ENCODE measurements at regions not wholly inside any gene's neighbourhood (a gene's known extent, or its start where the extent isn't known, plus 50 kb on each side); places are given as distances from the start of the nearest gene placed in this dataset.

DNA sequence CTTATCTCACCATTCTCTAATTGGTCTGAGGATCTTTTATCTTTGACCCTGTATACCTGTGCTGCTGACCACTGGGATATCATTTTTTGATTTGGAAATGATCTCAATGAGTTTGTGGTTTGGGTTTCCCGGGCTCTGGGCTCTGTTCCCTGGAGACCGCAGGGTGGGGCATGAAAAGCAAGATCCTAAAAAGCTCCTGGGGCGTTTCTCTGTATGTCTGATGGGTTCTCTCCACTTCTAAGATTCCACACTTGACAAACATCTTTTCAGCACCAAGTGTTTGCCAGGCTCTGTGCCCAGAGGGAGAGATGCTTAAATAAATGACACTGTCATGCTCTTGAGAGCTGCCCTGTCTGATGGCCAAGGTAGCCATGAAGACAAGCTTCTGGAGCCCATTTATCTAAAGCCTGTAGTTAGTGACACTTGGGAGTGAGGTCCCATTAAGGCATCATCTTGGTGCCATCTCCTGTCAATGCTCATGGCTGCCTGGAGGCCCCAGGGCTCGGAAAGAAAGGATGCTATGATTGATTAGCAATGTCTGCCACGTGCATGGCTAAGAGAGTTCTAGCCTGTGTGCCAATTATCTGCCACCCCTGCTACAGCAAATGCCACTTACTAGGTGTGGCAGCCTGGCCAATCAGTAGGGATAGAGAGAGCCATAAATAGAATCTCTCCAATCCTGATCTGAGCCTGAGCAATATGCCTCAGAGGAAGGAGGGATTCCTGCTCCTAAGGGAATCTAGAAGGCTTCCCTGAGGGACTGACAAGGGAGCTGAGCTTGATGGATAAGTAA lies 531.6 kb downstream of the MN1 start:
- Mint-ChIP-seq H3K27me3 (peaks cover 15% of the 10 kb centered on the region), H3K27ac (no peak overlapping the region), H3K4me1 (no peaks in the 10 kb centered on the region), H3K4me3 (no peak overlapping the region), H3K9me3 (ENCODE audit: insufficient read depth) (no peaks in the 10 kb centered on the region)
- WGBS (ENCODE audit: insufficient coverage): 80% methylated on average over 3 of the region's 5 CpGs
- no peak overlapping the region for H3K27ac ChIP-seq (ENCODE audit: low read length in 2 of 2)
- intact Hi-C loops (cut with micrococcal nuclease): no loop called here
- H3K4me2 ChIP-seq (replicated peaks; ENCODE audit: low read depth, low read length, poor library complexity, severe bottlenecking): no peak overlapping the region
- H2AFZ ChIP-seq (ENCODE audit: insufficient read depth, low read depth, low read length, poor library complexity, severe bottlenecking): no peak overlapping the region
- H4K20me1 ChIP-seq (ENCODE audit: control insufficient read depth, insufficient read depth, low read length, poor library complexity, severe bottlenecking): no peaks in the 10 kb centered on the region
- ATAC-seq (ENCODE audit: low read depth): no peak
- no peaks in the 10 kb centered on the region for H3K79me2 ChIP-seq (ENCODE audit: control insufficient read depth, insufficient read depth, low read length)
- H3K9ac ChIP-seq (ENCODE audit: low read length): no peak overlapping the region
- H3K9me3 ChIP-seq (ENCODE audit: control extremely low read depth in 1 of 3, control insufficient read depth in 2 of 3, insufficient read depth in 1 of 3, low read length in 2 of 3): peaks cover 0 to 3% (median 0%) of the 10 kb centered on the region in 3 donors
- H3K4me3 ChIP-seq (ENCODE audit: control extremely low read depth in 1 of 5, extremely low read depth in 1 of 5, insufficient read depth in 1 of 5, low read depth in 2 of 5, low read length in 4 of 5): no peak overlapping the region
- ChIA-PET POLR2A (no interaction called here), CTCF (no interaction called here)
- DNase-seq: no peak
- H3K4me1 ChIP-seq (ENCODE audit: control insufficient read depth in 2 of 2, insufficient read depth in 2 of 2, low read length in 2 of 2): no peaks in the 10 kb centered on the region
- TF ChIP-seq CTCF (IDR thresholded peaks at IDR 0.05): no peak
- TF ChIP-seq EZH2 (IDR thresholded peaks at IDR 0.05; ENCODE audit: borderline replicate concordance, insufficient read depth, low read depth, low read length, poor library complexity, severe bottlenecking): no peak
- H3K27me3 ChIP-seq (replicated peaks in 1 of 4; ENCODE audit: control extremely low read depth in 1 of 4, control insufficient read depth in 3 of 4, insufficient read depth in 4 of 4, low read length in 3 of 4): peaks cover 0 to 5% (median 0%) of the 10 kb centered on the region in 4 experiments
- H3K36me3 ChIP-seq (replicated peaks in 1 of 2; ENCODE audit: control extremely low read depth in 1 of 2, control insufficient read depth in 1 of 2, extremely low read depth in 1 of 2, insufficient read depth in 2 of 2, low read length in 1 of 2): no peaks in the 10 kb centered on the region

DNA sequence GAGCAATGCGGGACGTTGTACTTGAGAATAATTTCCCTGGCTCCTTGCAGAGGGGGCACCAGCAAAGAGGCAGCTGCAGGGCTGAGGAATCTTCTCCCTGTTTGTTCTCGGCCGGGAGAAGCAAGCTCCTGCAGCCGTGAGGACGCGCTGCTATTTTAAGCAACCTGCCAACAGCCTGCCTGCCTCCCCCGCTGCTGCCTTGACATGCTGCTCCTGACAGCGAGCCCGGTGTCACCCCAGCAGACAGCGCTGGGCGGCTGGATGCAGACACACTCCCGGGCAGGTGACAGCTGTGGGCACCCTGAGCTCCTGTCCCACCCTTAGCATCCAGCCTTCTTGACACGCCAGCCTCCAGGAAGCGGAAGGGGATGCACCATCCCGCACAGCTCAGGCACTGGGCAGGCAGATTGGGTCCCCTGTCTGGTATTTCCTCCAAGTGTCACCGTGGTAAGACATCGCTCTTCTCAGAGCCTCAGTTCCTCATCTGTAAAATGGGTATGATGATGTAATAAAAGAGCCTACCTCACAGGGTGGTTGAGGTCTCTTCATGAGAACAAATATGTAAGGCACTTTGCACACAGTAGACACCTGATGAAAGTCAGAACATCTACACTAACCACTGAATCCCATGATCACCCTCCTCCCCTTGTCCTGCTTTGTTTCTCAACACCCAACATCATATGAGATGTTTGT lies 530.6 kb downstream of the MN1 start:
- no peak overlapping the region for H3K4me2 ChIP-seq (replicated peaks; ENCODE audit: low read depth, low read length, poor library complexity, severe bottlenecking)

More for the DNA sequence above, 530.6 kb downstream of the MN1 start:
- TF ChIP-seq CTCF (IDR thresholded peaks at IDR 0.05) (no peak), EZH2 (IDR thresholded peaks at IDR 0.05; ENCODE audit: borderline replicate concordance, insufficient read depth, low read depth, low read length, poor library complexity, severe bottlenecking) (no peak)
- Mint-ChIP-seq H3K27me3 (peaks cover 15% of the 10 kb centered on the region), H3K9me3 (ENCODE audit: insufficient read depth) (no peaks in the 10 kb centered on the region), H3K4me3 (no peak overlapping the region), H3K27ac (no peak overlapping the region), H3K4me1 (no peaks in the 10 kb centered on the region)
- DNase-seq (no peak), ATAC-seq (ENCODE audit: low read depth) (no peak)
- POLR2A ChIA-PET: no interaction called here
- Histone ChIP-seq H3K4me3 (ENCODE audit: control extremely low read depth in 1 of 5, extremely low read depth in 1 of 5, insufficient read depth in 1 of 5, low read depth in 2 of 5, low read length in 4 of 5) (no peak overlapping the region), H3K9ac (ENCODE audit: low read length) (no peak overlapping the region), H4K20me1 (ENCODE audit: control insufficient read depth, insufficient read depth, low read length, poor library complexity, severe bottlenecking) (no peaks in the 10 kb centered on the region), H2AFZ (ENCODE audit: insufficient read depth, low read depth, low read length, poor library complexity, severe bottlenecking) (no peak overlapping the region), H3K79me2 (ENCODE audit: control insufficient read depth, insufficient read depth, low read length) (no peaks in the 10 kb centered on the region), H3K9me3 (ENCODE audit: control extremely low read depth in 1 of 3, control insufficient read depth in 2 of 3, insufficient read depth in 1 of 3, low read length in 2 of 3) (peaks cover 0 to 3% (median 0%) of the 10 kb centered on the region in 3 donors), H3K27ac (ENCODE audit: low read length in 2 of 2) (no peak overlapping the region), H3K27me3 (replicated peaks in 1 of 4; ENCODE audit: control extremely low read depth in 1 of 4, control insufficient read depth in 3 of 4, insufficient read depth in 4 of 4, low read length in 3 of 4) (peaks cover 0 to 5% (median 0%) of the 10 kb centered on the region in 4 experiments), H3K36me3 (replicated peaks in 1 of 2; ENCODE audit: control extremely low read depth in 1 of 2, control insufficient read depth in 1 of 2, extremely low read depth in 1 of 2, insufficient read depth in 2 of 2, low read length in 1 of 2) (no peaks in the 10 kb centered on the region), H3K4me1 (ENCODE audit: control insufficient read depth in 2 of 2, insufficient read depth in 2 of 2, low read length in 2 of 2) (no peaks in the 10 kb centered on the region)
- intact Hi-C loops (cut with micrococcal nuclease): no loop called here
- CTCF ChIA-PET: no interaction called here
- WGBS (ENCODE audit: insufficient coverage): 36% methylated on average over 14 of the region's 18 CpGs
